Upper lobe of left lung (tissue), 6 donors: ENCODE measurements at regions not wholly inside any gene's neighbourhood (a gene's known extent, or its start where the extent isn't known, plus 50 kb on each side); places are given as distances from the start of the nearest gene placed in this dataset.

Source experiments
- ATAC-seq, 2 donors: fragments of 200-7000 bp; cut with Tn5 transposase; one replicate each; pipeline ENCODE4 v1.9.1; 2022; ENCODE audit warnings: mild to moderate bottlenecking in 2 of 2, moderate library complexity in 2 of 2; ENCODE audit not compliant: low FRiP score in 2 of 2
- DNase-seq, 2 donors: peaks; one replicate each; pipeline ENCODE4 v3.0.0-alpha.2; 2019 to 2020
- H3K27ac ChIP-seq, 4 donors: fragments of 200-600 bp; sonication (generic); one replicate each; pipeline ENCODE4 v1.5.1; 2016 to 2019
- H3K27me3 ChIP-seq, 4 donors: fragments of 200-600 bp; sonication (generic); one replicate each; pipeline ENCODE4 v1.5.1; 2017 to 2019
- H3K36me3 ChIP-seq, 4 donors: fragments of 200-600 bp; sonication (generic); one replicate each; pipeline ENCODE4 v1.5.1; 2016 to 2019
- H3K4me1 ChIP-seq, 4 donors: fragments of 200-600 bp; sonication (generic); one replicate each; pipeline ENCODE4 v1.5.1; 2018 to 2019
- H3K4me3 ChIP-seq, 4 donors: fragments of 200-600 bp; sonication (generic); one replicate each; pipeline ENCODE4 v1.5.1; 2017 to 2019; ENCODE audit warnings: mild to moderate bottlenecking in 2 of 4, moderate library complexity in 1 of 4
- H3K9me3 ChIP-seq, 4 donors: fragments of 200-600 bp; sonication (generic); one replicate each; pipeline ENCODE4 v1.5.1; 2018 to 2019
- CTCF ChIP-seq, 6 experiments: fragments of 450-650 bp in 4 of 6; fragments of 200-600 bp in 2 of 6; sonication (generic) in 2 of 6; IDR thresholded peaks; one replicate each; pipeline ENCODE4 v1.5.1; 2016 to 2019; ENCODE audit warnings: antibody characterized with exemption in 6 of 6
- EP300 ChIP-seq, 4 donors: sonication (generic); formaldehyde crosslinking; IDR thresholded peaks; one replicate each; pipeline ENCODE4 v1.5.1; 2017; ENCODE audit warnings: antibody characterized with exemption in 4 of 4, control low read depth in 2 of 4
- POLR2A ChIP-seq, 4 donors: fragments of 450-650 bp; IDR thresholded peaks; one replicate each; pipeline ENCODE4 v1.5.1; 2016 to 2017; ENCODE audit warnings: antibody characterized with exemption in 4 of 4, mild to moderate bottlenecking in 2 of 4
- POLR2AphosphoS5 ChIP-seq, 2 donors: sonication (generic); formaldehyde crosslinking; IDR thresholded peaks; one replicate each; pipeline ENCODE4 v1.5.1; 2017; ENCODE audit warnings: antibody characterized with exemption in 2 of 2
- WGBS, 2 donors: methylation state at CpG; one replicate each; pipeline ENCODE4 v1.1.5; 2017 to 2018; 5-methylcytosine and 5-hydroxymethylcytosine counted together
- donor health status: DM: no; HTN: no; CAD: no; lungs with moderate emphysema.
- donor health status: DM: no; HTN: yes; CAD: no; lungs with severe emphysema.

- H3K27me3 ChIP-seq: no peaks in the 10 kb centered on the region
- no peaks in the 10 kb centered on the region for H3K36me3 ChIP-seq
- ATAC-seq (no peak), DNase-seq (no peak)
- TF ChIP-seq POLR2AphosphoS5 (IDR thresholded peaks at IDR 0.05): no peak
- no peak for TF ChIP-seq EP300 (IDR thresholded peaks at IDR 0.05)
- TF ChIP-seq POLR2A (IDR thresholded peaks at IDR 0.05): no peak
- TF ChIP-seq CTCF (IDR thresholded peaks at IDR 0.05): no peak
- WGBS, 2 donors: 86 to 93% methylated on average over 4 of the region's 4 CpGs
- no peak overlapping the region for H3K27ac ChIP-seq
- H3K4me1 ChIP-seq: no peaks in the 10 kb centered on the region
- no peaks in the 10 kb centered on the region for H3K9me3 ChIP-seq
- no peak overlapping the region for H3K4me3 ChIP-seq
Observed at GRCh38 chr12:98275131-98275475, 240.3 kb upstream of the TMPO start.

- DNase-seq: no peak
- H3K27ac ChIP-seq: no peak overlapping the region
Observed at GRCh38 chr12:98280152-98280551, 235.2 kb upstream of the TMPO start.

GRCh38 chr12:98280621-98281020 is 234.8 kb upstream of the TMPO start:
- Histone ChIP-seq H3K27me3 (no peaks in the 10 kb centered on the region), H3K27ac (no peak overlapping the region), H3K4me3 (no peak overlapping the region), H3K4me1 (no peaks in the 10 kb centered on the region), H3K9me3 (no peaks in the 10 kb centered on the region), H3K36me3 (no peaks in the 10 kb centered on the region)
- WGBS, 2 donors: 89 to 93% methylated on average over 7 of the region's 7 CpGs
- DNase-seq: no peak
- ATAC-seq: no peak
- TF ChIP-seq POLR2A (IDR thresholded peaks at IDR 0.05) (no peak), POLR2AphosphoS5 (IDR thresholded peaks at IDR 0.05) (no peak), CTCF (IDR thresholded peaks at IDR 0.05) (no peak), EP300 (IDR thresholded peaks at IDR 0.05) (no peak)

More at GRCh38 chr12:98280152-98280551, 235.2 kb upstream of the TMPO start:
- Histone ChIP-seq H3K27me3 (no peaks in the 10 kb centered on the region), H3K4me3 (no peak overlapping the region), H3K9me3 (no peaks in the 10 kb centered on the region), H3K4me1 (no peaks in the 10 kb centered on the region), H3K36me3 (no peaks in the 10 kb centered on the region)
- no peak for TF ChIP-seq POLR2AphosphoS5 (IDR thresholded peaks at IDR 0.05)
- TF ChIP-seq EP300 (IDR thresholded peaks at IDR 0.05): no peak
- TF ChIP-seq CTCF (IDR thresholded peaks at IDR 0.05): no peak
- TF ChIP-seq POLR2A (IDR thresholded peaks at IDR 0.05): no peak
- WGBS, 2 donors: 72 to 74% methylated on average over 6 of the region's 6 CpGs
- ATAC-seq: no peak

GRCh38 chr12:98291828-98292227 is 223.6 kb upstream of the TMPO start:
- WGBS, 2 donors: 21 to 29% methylated on average over 4 of the region's 4 CpGs
- H3K4me3 ChIP-seq: no peak overlapping the region
- no peak for TF ChIP-seq CTCF (IDR thresholded peaks at IDR 0.05)
- no peak for TF ChIP-seq EP300 (IDR thresholded peaks at IDR 0.05)
- no peak for TF ChIP-seq POLR2AphosphoS5 (IDR thresholded peaks at IDR 0.05)
- no peak for TF ChIP-seq POLR2A (IDR thresholded peaks at IDR 0.05)

GRCh38 chr12:98294051-98294805 is 221.2 kb upstream of the TMPO start:
- Histone ChIP-seq H3K27ac (no peak overlapping the region), H3K27me3 (no peaks in the 10 kb centered on the region), H3K9me3 (no peaks in the 10 kb centered on the region), H3K4me3 (no peak overlapping the region), H3K4me1 (peaks cover 0 to 4% (median 0%) of the 10 kb centered on the region in 4 donors), H3K36me3 (no peaks in the 10 kb centered on the region)
- DNase-seq (no peak), ATAC-seq (no peak)
- WGBS, 2 donors: 36 to 50% methylated on average over 1 of the region's 1 CpG
- TF ChIP-seq POLR2A (IDR thresholded peaks at IDR 0.05): no peak
- TF ChIP-seq POLR2AphosphoS5 (IDR thresholded peaks at IDR 0.05): no peak
- no peak for TF ChIP-seq EP300 (IDR thresholded peaks at IDR 0.05)
- TF ChIP-seq CTCF (IDR thresholded peaks at IDR 0.05): no peak

More at GRCh38 chr12:98291828-98292227, 223.6 kb upstream of the TMPO start:
- H3K9me3 ChIP-seq: no peaks in the 10 kb centered on the region
- H3K27ac ChIP-seq: no peak overlapping the region
- ATAC-seq (no peak), DNase-seq (no peak)
- H3K27me3 ChIP-seq: no peaks in the 10 kb centered on the region
- H3K4me1 ChIP-seq: peaks cover 0 to 4% (median 0%) of the 10 kb centered on the region in 4 donors
- H3K36me3 ChIP-seq: no peaks in the 10 kb centered on the region
